ENCODE measurements at regions not wholly inside any gene's neighbourhood (a gene's known extent, or its start where the extent isn't known, plus 50 kb on each side); places are given as distances from the start of the nearest gene placed in this dataset.
"Not testable (repeated sequence)": the region's sequence is repeated elsewhere in the genome, so short reads cannot be mapped to it uniquely, and the experiment has no call there.

DNA sequence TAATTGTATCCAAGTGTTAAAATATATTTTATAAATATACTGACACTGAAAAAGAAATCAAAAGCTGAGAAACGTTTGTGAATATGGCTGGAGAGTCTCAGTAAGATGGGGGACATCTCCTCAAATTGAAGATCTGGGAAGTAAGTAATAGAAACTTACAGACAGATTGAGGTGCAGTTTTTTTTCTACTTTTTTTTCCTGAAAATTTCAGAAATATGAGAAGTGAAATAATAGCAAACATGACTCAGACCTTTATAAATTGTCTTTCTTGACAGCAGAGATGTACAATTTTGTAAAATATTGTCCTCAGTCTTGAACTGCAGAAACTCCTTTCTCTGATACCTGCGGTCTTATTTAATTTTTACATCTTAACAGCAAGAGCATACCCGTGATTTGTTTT is 347.1 kb downstream of the UTRN start:
- Histone ChIP-seq H3K4me3 (no peak overlapping the region), H3K27me3 (no peaks in the 10 kb centered on the region)
- TF ChIP-seq POLR2A (IDR thresholded peaks at IDR 0.05): no peak
- TF ChIP-seq, protein P1, sequence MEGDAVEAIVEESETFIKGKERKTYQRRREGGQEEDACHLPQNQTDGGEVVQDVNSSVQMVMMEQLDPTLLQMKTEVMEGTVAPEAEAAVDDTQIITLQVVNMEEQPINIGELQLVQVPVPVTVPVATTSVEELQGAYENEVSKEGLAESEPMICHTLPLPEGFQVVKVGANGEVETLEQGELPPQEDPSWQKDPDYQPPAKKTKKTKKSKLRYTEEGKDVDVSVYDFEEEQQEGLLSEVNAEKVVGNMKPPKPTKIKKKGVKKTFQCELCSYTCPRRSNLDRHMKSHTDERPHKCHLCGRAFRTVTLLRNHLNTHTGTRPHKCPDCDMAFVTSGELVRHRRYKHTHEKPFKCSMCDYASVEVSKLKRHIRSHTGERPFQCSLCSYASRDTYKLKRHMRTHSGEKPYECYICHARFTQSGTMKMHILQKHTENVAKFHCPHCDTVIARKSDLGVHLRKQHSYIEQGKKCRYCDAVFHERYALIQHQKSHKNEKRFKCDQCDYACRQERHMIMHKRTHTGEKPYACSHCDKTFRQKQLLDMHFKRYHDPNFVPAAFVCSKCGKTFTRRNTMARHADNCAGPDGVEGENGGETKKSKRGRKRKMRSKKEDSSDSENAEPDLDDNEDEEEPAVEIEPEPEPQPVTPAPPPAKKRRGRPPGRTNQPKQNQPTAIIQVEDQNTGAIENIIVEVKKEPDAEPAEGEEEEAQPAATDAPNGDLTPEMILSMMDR (IDR thresholded peaks at IDR 0.05): no peak

DNA sequence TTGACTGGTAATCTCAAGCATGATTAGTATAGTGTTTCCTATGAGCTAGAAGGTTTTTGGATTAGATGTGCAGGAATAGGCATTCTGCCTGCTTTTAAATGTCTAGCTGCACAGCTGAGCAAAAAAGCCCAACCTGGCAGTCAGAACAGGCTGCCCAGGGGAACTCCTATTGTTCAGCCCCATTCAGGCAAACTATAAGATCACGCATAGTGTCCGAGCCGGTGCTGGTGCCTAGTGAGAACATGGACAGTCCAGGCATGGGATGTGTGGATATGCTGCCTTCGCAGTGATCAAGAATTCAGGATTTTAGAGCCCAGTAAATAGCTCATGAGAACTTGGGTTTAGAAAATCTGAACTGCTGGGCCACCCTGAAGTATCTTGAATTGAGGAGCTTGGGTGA is 348.8 kb downstream of the UTRN start:
- no peak for DNase-seq
- intact Hi-C loops (cut with DNase I; ENCODE audit: low total_unique reads): no loop called here
- no peaks in the 10 kb centered on the region for H3K27me3 ChIP-seq
- no peak for TF ChIP-seq POLR2A (IDR thresholded peaks at IDR 0.05)
- TF ChIP-seq, protein P1 (IDR thresholded peaks at IDR 0.05): no peak
- H3K4me3 ChIP-seq: no peak overlapping the region
- no peaks in the 10 kb centered on the region for H3K4me1 ChIP-seq
- no peak overlapping the region for H3K27ac ChIP-seq
- H3K36me3 ChIP-seq: no peaks in the 10 kb centered on the region
- H3K9me3 ChIP-seq: no peaks in the 10 kb centered on the region

More for the DNA sequence above, 347.1 kb downstream of the UTRN start:
- Histone ChIP-seq H3K36me3 (no peaks in the 10 kb centered on the region), H3K27ac (no peak overlapping the region), H3K4me1 (no peaks in the 10 kb centered on the region), H3K9me3 (no peaks in the 10 kb centered on the region)
- intact Hi-C loops (cut with DNase I; ENCODE audit: low total_unique reads): no loop called here
- DNase-seq: no peak

DNA sequence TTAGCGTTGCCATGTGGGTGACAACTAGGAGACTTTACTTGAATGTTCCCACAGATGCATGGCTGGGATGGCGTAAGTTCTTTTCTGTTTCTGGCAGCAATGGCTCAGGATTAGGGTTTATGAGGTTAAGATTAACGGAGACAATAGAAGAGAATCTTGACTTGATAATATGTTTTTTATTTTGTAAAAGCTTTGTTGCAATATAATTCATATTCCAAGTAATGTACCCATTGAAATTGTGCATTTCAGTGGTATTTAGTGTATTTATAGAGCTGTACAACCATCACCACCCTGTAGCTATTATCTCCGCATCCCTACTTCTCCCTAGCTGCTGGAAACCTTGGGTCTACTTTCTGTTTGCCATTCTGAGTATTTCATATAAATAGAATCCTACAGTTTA is 349.2 kb downstream of the UTRN start:
- TF ChIP-seq POLR2A (IDR thresholded peaks at IDR 0.05): no peak
- TF ChIP-seq, protein P1 (IDR thresholded peaks at IDR 0.05): no peak
- DNase-seq: no peak
- H3K27ac ChIP-seq: no peak overlapping the region
- no peaks in the 10 kb centered on the region for H3K9me3 ChIP-seq
- H3K4me3 ChIP-seq: no peak overlapping the region
- H3K27me3 ChIP-seq: no peaks in the 10 kb centered on the region
- no peaks in the 10 kb centered on the region for H3K36me3 ChIP-seq
- no peaks in the 10 kb centered on the region for H3K4me1 ChIP-seq
- intact Hi-C loops (cut with DNase I; ENCODE audit: low total_unique reads): no loop called here

DNA sequence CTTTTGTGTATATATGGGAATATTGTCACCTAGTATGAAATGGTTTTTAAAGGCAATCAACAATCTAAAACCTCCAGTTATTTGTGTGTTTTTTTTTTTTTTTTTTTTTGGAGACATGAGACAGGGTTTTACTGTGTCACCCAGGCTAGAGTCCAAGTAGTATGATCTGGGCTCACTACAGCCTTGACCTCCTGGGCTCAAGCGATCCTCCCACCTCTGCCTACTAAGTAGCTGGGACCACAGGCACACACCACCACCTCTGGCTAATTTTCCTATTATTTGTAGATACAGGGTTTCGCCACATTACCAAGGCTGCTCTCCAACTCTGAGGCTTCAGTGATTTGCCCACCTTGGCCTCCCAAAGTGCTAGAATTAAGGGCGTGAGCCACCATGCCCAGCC is 349.9 kb downstream of the UTRN start:
- no peaks in the 10 kb centered on the region for H3K9me3 ChIP-seq
- no peaks in the 10 kb centered on the region for H3K27me3 ChIP-seq
- DNase-seq: no peak
- H3K4me3 ChIP-seq: no peak overlapping the region
- no peaks in the 10 kb centered on the region for H3K4me1 ChIP-seq
- H3K36me3 ChIP-seq: no peaks in the 10 kb centered on the region
- TF ChIP-seq, protein P1 (IDR thresholded peaks at IDR 0.05): no peak
- TF ChIP-seq POLR2A (IDR thresholded peaks at IDR 0.05): no peak
- no peak overlapping the region for H3K27ac ChIP-seq
- intact Hi-C loops (cut with DNase I; ENCODE audit: low total_unique reads): no loop called here

DNA sequence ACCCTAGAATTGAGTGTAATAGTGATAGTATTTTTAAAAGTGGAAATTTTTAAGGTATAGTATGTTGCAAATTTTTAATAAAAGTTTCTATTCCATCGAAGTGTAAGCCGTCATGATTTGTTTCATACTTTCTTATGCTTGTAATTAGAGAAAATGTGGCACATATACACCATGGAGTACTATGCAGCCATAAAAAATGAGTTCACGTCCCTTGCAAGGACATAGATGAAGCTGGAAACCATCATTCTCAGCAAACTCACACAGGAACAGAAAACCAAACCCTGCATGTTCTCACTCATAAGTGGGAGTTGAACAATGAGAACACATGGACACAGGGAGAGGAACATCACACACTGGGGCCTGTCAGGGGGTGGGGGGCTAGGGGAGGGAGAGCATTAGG is 350.9 kb downstream of the UTRN start:
- H3K27ac ChIP-seq; H3K27me3 ChIP-seq; intact Hi-C loops (cut with DNase I; ENCODE audit: low total_unique reads); H3K36me3 ChIP-seq; H3K4me3 ChIP-seq; H3K9me3 ChIP-seq; H3K4me1 ChIP-seq; DNase-seq: not testable (repeated sequence)

DNA sequence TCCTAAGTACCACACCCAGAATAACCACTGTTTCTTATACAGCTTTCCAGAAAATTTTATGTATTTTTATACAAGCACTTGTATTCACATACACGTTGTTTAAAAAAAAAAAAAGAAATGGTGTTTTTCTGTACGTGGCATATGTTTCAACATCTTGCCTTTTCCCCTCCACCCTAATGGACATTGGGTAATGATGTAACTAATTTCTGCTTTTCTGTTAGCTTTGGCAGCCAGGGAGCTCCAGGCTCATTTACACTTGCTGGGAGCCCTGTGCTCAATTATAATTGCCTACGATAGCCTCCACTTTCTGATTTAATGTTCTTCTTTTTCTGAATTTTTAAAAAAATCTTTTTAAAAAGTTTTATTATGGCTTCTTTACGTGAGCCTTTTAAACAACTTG is 352.4 kb downstream of the UTRN start:
- Histone ChIP-seq H3K4me1 (no peaks in the 10 kb centered on the region), H3K9me3 (no peaks in the 10 kb centered on the region), H3K36me3 (no peaks in the 10 kb centered on the region), H3K27me3 (no peaks in the 10 kb centered on the region), H3K4me3 (no peak overlapping the region), H3K27ac (no peak overlapping the region)
- TF ChIP-seq POLR2A (IDR thresholded peaks at IDR 0.05): no peak
- TF ChIP-seq, protein P1 (IDR thresholded peaks at IDR 0.05): no peak
- intact Hi-C loops (cut with DNase I; ENCODE audit: low total_unique reads): no loop called here
- no peak for DNase-seq
